IMR-90 (cell line): ENCODE measurements at regions not wholly inside any gene's neighbourhood (a gene's known extent, or its start where the extent isn't known, plus 50 kb on each side); places are given as distances from the start of the nearest gene placed in this dataset.

ENCODE experiments used
- ATAC-seq: fragments of 200-7000 bp; cut with Tn5 transposase; 2 replicates; pipeline ENCODE4 v1.9.1; 2020; ENCODE audit warnings: low read depth, mild to moderate bottlenecking, moderate library complexity
- BruUV-seq: library from RNA; stranded (reverse); fragments of 400-500 nt; replicated peaks from 2 replicates; lab custom pipeline; 2021; lab: Mats Ljungman, UMichigan
- CTCF ChIA-PET: fragments of 300-600 bp; formaldehyde crosslinking; extraction: SDS; loops from one replicate; lab custom pipeline; 2021; ENCODE audit warnings: antibody characterized with exemption; lab: Yijun Ruan, JAX
- POLR2A ChIA-PET: fragments of 300-600 bp; sonication (Branson Sonifier 250); formaldehyde crosslinking; loops from one replicate; lab custom pipeline; 2022; ENCODE audit warnings: antibody characterized with exemption; ENCODE audit not compliant: unreplicated experiment; lab: Charles Lee
- DNase-seq: peaks from one replicate; pipeline ENCODE4 v3.0.0; 2013
- H2AFZ ChIP-seq: replicated peaks from 2 replicates; pipeline ENCODE3; 2013; ENCODE audit warnings: low read length, mild to moderate bottlenecking; ENCODE audit not compliant: poor library complexity
- H2AK5ac ChIP-seq: 2 replicates; pipeline ENCODE4 v1.6.1; 2013; ENCODE audit warnings: low read depth, low read length, inconsistent platforms
- H2AK9ac ChIP-seq: replicated peaks from 2 replicates; pipeline ENCODE3; 2013; ENCODE audit warnings: mild to moderate bottlenecking, low read depth, low read length, moderate library complexity; ENCODE audit not compliant: poor library complexity
- H2BK120ac ChIP-seq: 2 replicates; pipeline ENCODE4 v1.6.1; 2013; ENCODE audit warnings: low read depth, low read length, inconsistent platforms
- H2BK15ac ChIP-seq: 3 replicates; pipeline ENCODE4 v1.6.1; 2013; ENCODE audit warnings: low read depth, low read length, inconsistent platforms
- H2BK20ac ChIP-seq: 2 replicates; pipeline ENCODE4 v1.6.1; 2013; ENCODE audit warnings: low read depth, mild to moderate bottlenecking, inconsistent platforms, low read length, moderate library complexity
- H2BK5ac ChIP-seq: 2 replicates; pipeline ENCODE4 v1.6.1; 2013; ENCODE audit warnings: mild to moderate bottlenecking, low read depth, low read length, inconsistent platforms; ENCODE audit not compliant: poor library complexity, severe bottlenecking
- H3K14ac ChIP-seq: replicated peaks from 2 replicates; pipeline ENCODE4 v1.6.1; 2013; ENCODE audit warnings: low read depth, low read length, inconsistent platforms
- H3K18ac ChIP-seq: 2 replicates; pipeline ENCODE4 v1.6.1; 2013; ENCODE audit warnings: low read depth, low read length, control low read depth
- H3K23ac ChIP-seq: 2 replicates; pipeline ENCODE4 v1.6.1; 2013; ENCODE audit warnings: low read depth, low read length, inconsistent platforms
- H3K27ac ChIP-seq: 2 replicates; pipeline ENCODE4 v1.5.1; 2013; ENCODE audit warnings: mild to moderate bottlenecking, control low read depth, low read length; ENCODE audit not compliant: insufficient read depth
- H3K27me3 ChIP-seq: 2 replicates; pipeline ENCODE4 v1.6.1; 2013; ENCODE audit warnings: low read length; ENCODE audit not compliant: control insufficient read depth, insufficient read depth
- H3K36me3 ChIP-seq: 2 replicates; pipeline ENCODE4 v1.6.1; 2013; ENCODE audit warnings: low read length, mixed read lengths; ENCODE audit not compliant: control insufficient read depth, insufficient read depth
- H3K4ac ChIP-seq: 2 replicates; pipeline ENCODE4 v1.6.1; 2013; ENCODE audit warnings: low read depth, low read length, inconsistent platforms
- H3K4me1 ChIP-seq: 2 replicates; pipeline ENCODE4 v1.6.1; 2013; ENCODE audit warnings: low read length, mixed read lengths; ENCODE audit not compliant: control insufficient read depth, insufficient read depth
- H3K4me2 ChIP-seq: 2 replicates; pipeline ENCODE4 v1.6.1; 2013; ENCODE audit warnings: low read depth, mild to moderate bottlenecking, control low read depth, low read length, moderate library complexity
- H3K4me3 ChIP-seq: 2 replicates; pipeline ENCODE4 v1.5.1; 2013; ENCODE audit warnings: low read depth, mild to moderate bottlenecking, control low read depth, low read length, moderate library complexity; ENCODE audit not compliant: insufficient read depth
- H3K56ac ChIP-seq: 2 replicates; pipeline ENCODE4 v1.6.1; 2013; ENCODE audit warnings: low read length, inconsistent platforms; ENCODE audit not compliant: insufficient read depth; ENCODE audit errors: extremely low read depth
- H3K79me1 ChIP-seq, 2 experiments: 2 replicates each; pipeline ENCODE4 v1.6.1; 2013; ENCODE audit warnings: low read length in 2 of 2, inconsistent platforms in 1 of 2, low read depth in 1 of 2
- H3K9ac ChIP-seq: 2 replicates; pipeline ENCODE4 v1.6.1; 2013; ENCODE audit warnings: low read depth, low read length, control low read depth
- H3K9me1 ChIP-seq: 2 replicates; pipeline ENCODE4 v1.6.1; 2013; ENCODE audit warnings: low read length, inconsistent platforms; ENCODE audit not compliant: insufficient read depth
- H3K9me3 ChIP-seq: 2 replicates; pipeline ENCODE4 v1.6.1; 2013; ENCODE audit warnings: low read length; ENCODE audit not compliant: control insufficient read depth, insufficient read depth
- H4K20me1 ChIP-seq: 2 replicates; pipeline ENCODE4 v1.6.1; 2013; ENCODE audit warnings: low read length, inconsistent platforms; ENCODE audit not compliant: insufficient read depth
- H4K5ac ChIP-seq: 2 replicates; pipeline ENCODE4 v1.6.1; 2013; ENCODE audit warnings: mild to moderate bottlenecking, low read depth, low read length, control low read depth
- H4K8ac ChIP-seq, 2 experiments: 2 replicates each; pipeline ENCODE4 v1.6.1; 2013; ENCODE audit warnings: low read depth in 2 of 2, low read length in 2 of 2, control low read depth in 1 of 2, inconsistent platforms in 1 of 2
- H4K91ac ChIP-seq: 2 replicates; pipeline ENCODE4 v1.6.1; 2013; ENCODE audit warnings: low read depth, low read length, inconsistent platforms; ENCODE audit not compliant: insufficient read depth
- BHLHE40 ChIP-seq: fragments of 150-350 bp; IDR thresholded peaks from 2 replicates; pipeline ENCODE4 v1.6.1; 2016; ENCODE audit warnings: mild to moderate bottlenecking, low read depth, low read length
- CEBPB ChIP-seq: IDR thresholded peaks from 2 replicates; pipeline ENCODE4 v1.6.1; 2012; ENCODE audit warnings: low read depth, low read length, improper control_type of control experiment
- CHD1 ChIP-seq: IDR thresholded peaks from 2 replicates; pipeline ENCODE4 v1.6.1; 2012; ENCODE audit warnings: low read depth, low read length, improper control_type of control experiment
- CTCF ChIP-seq: conservative IDR thresholded peaks from 2 replicates; pipeline ENCODE4 v1.5.1; 2012; ENCODE audit warnings: mild to moderate bottlenecking, low read depth, low read length, improper control_type of control experiment
- MAFK ChIP-seq: IDR thresholded peaks from 2 replicates; pipeline ENCODE4 v1.6.1; 2012; ENCODE audit warnings: low read depth, low read length, improper control_type of control experiment
- MXI1 ChIP-seq: IDR thresholded peaks from 2 replicates; pipeline ENCODE4 v1.6.1; 2012; ENCODE audit warnings: low read depth, mild to moderate bottlenecking, low read length, moderate library complexity, borderline replicate concordance
- POLR2A ChIP-seq: IDR thresholded peaks from 2 replicates; pipeline ENCODE4 v1.6.1; 2012; ENCODE audit warnings: mild to moderate bottlenecking, low read depth, low read length
- RAD21 ChIP-seq: IDR thresholded peaks from 2 replicates; pipeline ENCODE4 v1.6.1; 2012; ENCODE audit warnings: low read length, improper control_type of control experiment
- RCOR1 ChIP-seq: IDR thresholded peaks from 2 replicates; pipeline ENCODE4 v1.6.1; 2012; ENCODE audit warnings: mild to moderate bottlenecking, low read length, improper control_type of control experiment; ENCODE audit not compliant: insufficient replicate concordance
- RFX5 ChIP-seq: IDR thresholded peaks from 2 replicates; pipeline ENCODE4 v1.8.0; 2012; ENCODE audit warnings: low read depth, mild to moderate bottlenecking, low read length, moderate library complexity
- SMC3 ChIP-seq: fragments of 150-350 bp; IDR thresholded peaks from 2 replicates; pipeline ENCODE4 v1.6.1; 2016; ENCODE audit warnings: low read depth, mild to moderate bottlenecking, antibody characterized with exemption, low read length, moderate library complexity
- WGBS, 2 experiments: methylation state at CpG; one replicate each; pipeline versions ENCODE4 v1.1.5 to v1.1.7; 2013; ENCODE audit warnings: missing lambda C conversion rate in 2 of 2; ENCODE audit not compliant: insufficient read length in 1 of 2; ENCODE audit errors: extremely low coverage in 2 of 2; 5-methylcytosine and 5-hydroxymethylcytosine counted together
- dilution Hi-C: fragments of 300-500 bp; cut with HindIII; formaldehyde crosslinking; loops from one replicate; pipeline ENCODE4 v1.14.3; 2018; ENCODE audit warnings: low sequenced_read_pairs; ENCODE audit not compliant: unreplicated experiment
- in situ Hi-C: fragments of 300-500 bp; cut with MboI; formaldehyde crosslinking; loops from 3 replicates; pipeline ENCODE4 v1.14.3; 2019; ENCODE audit warnings: low sequenced_read_pairs, inconsistent platforms, mixed read lengths
- intact Hi-C: fragments of 100-400 bp; cut with micrococcal nuclease; formaldehyde crosslinking; loops from 2 replicates; pipeline ENCODE4 v1.10.0; 2022
- TF ChIP-seq, protein P1 (sequence below): fragments of 150-350 bp; IDR thresholded peaks from 2 replicates; pipeline ENCODE4 v1.6.1; 2016; ENCODE audit warnings: low read depth, mild to moderate bottlenecking, low read length, moderate library complexity, borderline replicate concordance

- no peak for ATAC-seq
- ChIA-PET POLR2A (no interaction called here), CTCF (interaction anchor here (0.6 kb wide), 1 partner anchor 292 kb away, joined by 7 read pairs; no protein-coding TSS in a partner anchor)
Observed at GRCh38 chr5:93057311-93057710, 523.7 kb downstream of the NR2F1-AS1 start.

More at GRCh38 chr5:93057311-93057710, 523.7 kb downstream of the NR2F1-AS1 start:
- Histone ChIP-seq H3K4me3 (no peak overlapping the region), H3K18ac (peak overlapping the region; percentile 51), H4K8ac (peak overlapping the region in 1 of 2 experiments; percentile 47; a peak in 2 of 4 replicates), H4K20me1 (no peaks in the 10 kb centered on the region), H3K27me3 (no peaks in the 10 kb centered on the region), H2AFZ (no peak overlapping the region), H2AK5ac (peak overlapping the region; percentile 67), H2BK5ac (peak overlapping the region; percentile 5), H2AK9ac (no peak overlapping the region), H2BK15ac (peak overlapping the region; percentile 66), H3K56ac (no peak overlapping the region), H2BK120ac (peak overlapping the region; percentile 54), H3K9me3 (no peaks in the 10 kb centered on the region), H4K5ac (peak overlapping the region; percentile 54; the same call in 1 of the 2 replicates), H3K4ac (peak overlapping the region; percentile 54; the same call in 1 of the 2 replicates), H4K91ac (peak overlapping the region; percentile 20), H3K79me1 (no peaks in the 10 kb centered on the region), H3K14ac (peak overlapping the region; percentile 57; the same call in 1 of the 2 replicates), H3K4me1 (peaks cover 7% of the 10 kb centered on the region), H3K36me3 (no peaks in the 10 kb centered on the region), H2BK20ac (peak overlapping the region; percentile 69; the same call in 1 of the 2 replicates), H3K23ac (peak overlapping the region; percentile 47; the same call in 1 of the 2 replicates), H3K27ac (no peak overlapping the region), H3K9ac (no peak overlapping the region), H3K4me2 (no peak overlapping the region), H3K9me1 (no peaks in the 10 kb centered on the region)
- TF ChIP-seq MXI1, result no peak
- TF ChIP-seq SMC3, result no peak
- TF ChIP-seq, protein P1, sequence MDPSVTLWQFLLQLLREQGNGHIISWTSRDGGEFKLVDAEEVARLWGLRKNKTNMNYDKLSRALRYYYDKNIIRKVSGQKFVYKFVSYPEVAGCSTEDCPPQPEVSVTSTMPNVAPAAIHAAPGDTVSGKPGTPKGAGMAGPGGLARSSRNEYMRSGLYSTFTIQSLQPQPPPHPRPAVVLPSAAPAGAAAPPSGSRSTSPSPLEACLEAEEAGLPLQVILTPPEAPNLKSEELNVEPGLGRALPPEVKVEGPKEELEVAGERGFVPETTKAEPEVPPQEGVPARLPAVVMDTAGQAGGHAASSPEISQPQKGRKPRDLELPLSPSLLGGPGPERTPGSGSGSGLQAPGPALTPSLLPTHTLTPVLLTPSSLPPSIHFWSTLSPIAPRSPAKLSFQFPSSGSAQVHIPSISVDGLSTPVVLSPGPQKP, result no peak
- TF ChIP-seq RAD21, result no peak
- no peak for TF ChIP-seq MAFK
- no peak for TF ChIP-seq CTCF
- no peak for TF ChIP-seq RFX5
- no peak for TF ChIP-seq RCOR1
- no peak for TF ChIP-seq CHD1
- no peak for TF ChIP-seq BHLHE40
- TF ChIP-seq CEBPB, result no peak
- TF ChIP-seq POLR2A, result no peak
- no TSS peak for BruUV-seq
- no CpG with 5 or more reads among the region's 2 CpGs for WGBS, 2 experiments
- intact Hi-C loops (loop anchor here (5.0 to 10.0 kb wide), 2 partner anchors 135 to 373 kb away; no protein-coding TSS in a partner anchor), dilution Hi-C loops (no loop called here), in situ Hi-C loops (no loop called here)
- no peak for DNase-seq
